ENCODE measurements at regions not wholly inside any gene's neighbourhood (a gene's known extent, or its start where the extent isn't known, plus 50 kb on each side); places are given as distances from the start of the nearest gene placed in this dataset.
"Not testable (repeated sequence)": the region's sequence is repeated elsewhere in the genome, so short reads cannot be mapped to it uniquely, and the experiment has no call there.

DNA sequence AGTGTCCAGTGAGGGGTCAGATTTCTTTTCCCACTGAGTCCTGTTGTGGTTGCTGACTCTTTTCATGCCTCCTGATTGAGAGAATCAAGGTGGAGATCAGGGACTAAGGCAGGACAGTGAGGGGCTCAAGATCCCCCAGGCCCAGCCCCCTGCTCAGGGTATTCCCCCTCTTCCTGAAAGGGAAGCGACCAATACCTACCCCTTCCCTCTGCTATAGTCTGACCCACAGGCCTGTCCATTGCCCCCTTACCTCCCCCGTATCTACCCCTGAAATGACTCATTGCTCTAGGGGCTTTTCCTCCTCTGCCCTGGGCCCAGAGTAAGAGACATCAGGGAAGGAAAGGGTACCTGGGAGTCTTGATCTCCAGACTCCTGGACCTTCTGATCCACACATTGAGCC is 1320.5 kb downstream of the UQCRFS1 start:
- FAIRE-seq, result no peak

- no peak for FAIRE-seq
Observed at GRCh38 chr19:27891411-27891810, 1321.5 kb downstream of the UQCRFS1 start.

DNA sequence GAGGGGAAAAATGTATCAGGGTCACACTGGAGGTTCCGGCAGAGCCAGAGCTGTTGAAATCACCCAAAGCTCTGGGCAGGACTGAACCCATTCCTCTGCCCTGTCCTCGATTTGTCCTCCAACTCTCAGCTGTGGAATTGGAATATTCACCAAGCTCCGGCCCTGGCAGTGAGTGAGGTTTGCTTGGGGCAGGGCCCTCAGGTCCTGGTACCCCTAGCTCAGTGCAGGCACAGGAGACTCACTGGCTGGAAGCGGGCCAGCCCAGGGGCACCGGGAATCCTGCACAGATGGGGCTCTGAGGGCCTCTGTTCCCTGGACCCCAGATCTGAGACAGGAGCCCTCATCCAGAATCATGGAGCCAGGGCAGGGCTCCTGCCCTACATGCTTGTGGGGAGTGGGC is 1322.3 kb downstream of the UQCRFS1 start:
- no peak for FAIRE-seq

- FAIRE-seq, result no peak
Observed at GRCh38 chr19:27890206-27890605, 1322.7 kb downstream of the UQCRFS1 start.

DNA sequence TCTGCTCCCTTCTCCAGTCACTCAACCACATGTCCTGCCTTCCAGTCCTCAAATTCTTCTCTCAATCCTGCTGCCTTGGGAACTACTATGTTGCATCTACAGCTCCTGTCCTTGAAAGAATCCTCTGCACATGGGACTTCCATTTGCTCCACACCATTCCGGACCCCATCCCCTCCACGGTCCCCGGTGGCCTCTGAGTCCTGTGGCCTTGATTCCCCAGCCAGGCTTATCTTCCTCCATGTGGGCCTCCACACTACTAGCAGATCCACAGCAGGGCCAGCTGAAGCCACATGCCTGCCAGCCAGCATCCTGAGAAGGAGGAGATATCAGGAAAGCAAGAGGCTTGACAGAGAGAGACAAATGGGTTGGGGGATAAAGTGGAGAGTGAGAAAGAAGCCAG is 1323.8 kb downstream of the UQCRFS1 start:
- FAIRE-seq, result no peak

DNA sequence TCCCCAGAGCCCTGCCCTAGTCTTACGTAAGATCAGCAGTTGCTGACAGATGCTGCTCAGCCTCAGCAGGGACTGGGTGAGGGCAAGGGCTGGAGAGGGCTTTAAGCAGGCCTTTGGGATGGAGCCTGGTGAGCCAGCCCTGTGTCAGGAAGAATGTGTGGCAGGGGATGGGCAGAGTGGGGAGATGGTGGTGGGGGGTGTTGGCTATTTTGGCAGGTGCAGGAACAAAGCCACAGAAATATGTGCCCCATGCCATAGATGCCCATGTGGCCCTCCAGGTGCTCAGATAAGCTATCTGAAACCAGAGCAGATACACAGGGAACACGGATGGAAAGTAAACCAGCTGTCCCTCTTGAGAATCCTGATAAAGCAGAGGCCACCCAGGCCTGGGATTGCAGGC is 1325.0 kb downstream of the UQCRFS1 start:
- no peak for FAIRE-seq

- FAIRE-seq, result no peak
Observed at GRCh38 chr19:27885359-27885758, 1327.6 kb downstream of the UQCRFS1 start.

GRCh38 chr19:27884376-27884775 is 1328.6 kb downstream of the UQCRFS1 start:
- no peak for FAIRE-seq

GRCh38 chr19:27881213-27881612 is 1331.7 kb downstream of the UQCRFS1 start:
- no peak for FAIRE-seq

DNA sequence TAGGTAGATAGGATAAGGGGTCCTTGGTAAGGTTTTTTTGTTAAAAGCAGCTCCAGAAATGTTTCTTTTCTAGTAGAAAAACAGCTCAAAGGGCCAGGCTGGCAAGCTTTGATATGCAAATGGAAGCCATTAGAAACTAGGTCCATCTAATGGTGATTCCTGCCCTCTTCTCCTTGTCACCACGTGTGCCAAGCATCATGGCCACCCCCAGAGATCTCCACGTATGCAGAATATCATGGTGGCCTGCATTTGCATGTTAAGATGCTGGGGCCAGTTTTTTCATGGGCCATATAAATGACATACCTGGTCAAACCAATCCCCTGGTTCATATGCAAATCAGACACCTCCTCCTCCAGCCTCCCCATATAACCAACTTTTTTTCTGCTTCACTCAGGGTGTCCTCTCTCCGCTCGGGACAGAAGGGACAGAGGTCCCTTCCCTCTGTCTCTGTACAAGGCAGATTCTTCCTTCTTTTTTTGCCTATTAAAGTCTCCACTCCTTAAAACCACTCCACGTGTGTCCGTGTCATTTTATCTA is 1335.9 kb downstream of the UQCRFS1 start:
- FAIRE-seq, result no peak

- no peak for FAIRE-seq
Observed at GRCh38 chr19:27876489-27876888, 1336.5 kb downstream of the UQCRFS1 start.

- no peak for FAIRE-seq
Observed at GRCh38 chr19:27872370-27872769, 1340.6 kb downstream of the UQCRFS1 start.

GRCh38 chr19:27870293-27870692 is 1342.7 kb downstream of the UQCRFS1 start:
- FAIRE-seq, result no peak

DNA sequence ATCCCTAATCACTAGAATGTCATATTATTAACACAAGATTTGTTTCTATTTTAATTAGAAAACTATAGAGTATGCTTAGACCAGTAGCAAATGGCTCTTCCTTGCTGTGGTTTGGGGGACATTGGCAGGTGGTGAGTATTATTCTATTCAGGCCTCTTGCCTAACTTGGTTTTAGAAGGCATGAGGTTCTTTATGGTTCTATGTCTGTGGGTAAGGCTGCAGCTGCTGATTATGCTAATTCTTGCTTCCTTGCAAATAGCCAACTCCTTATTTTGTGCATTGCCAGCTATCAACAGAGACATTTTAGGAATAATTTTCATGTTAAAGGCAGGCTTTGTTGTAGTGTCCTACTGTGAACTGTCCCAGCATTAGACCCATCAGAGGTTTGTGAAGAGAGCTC is 1344.9 kb downstream of the UQCRFS1 start:
- FAIRE-seq, result no peak

DNA sequence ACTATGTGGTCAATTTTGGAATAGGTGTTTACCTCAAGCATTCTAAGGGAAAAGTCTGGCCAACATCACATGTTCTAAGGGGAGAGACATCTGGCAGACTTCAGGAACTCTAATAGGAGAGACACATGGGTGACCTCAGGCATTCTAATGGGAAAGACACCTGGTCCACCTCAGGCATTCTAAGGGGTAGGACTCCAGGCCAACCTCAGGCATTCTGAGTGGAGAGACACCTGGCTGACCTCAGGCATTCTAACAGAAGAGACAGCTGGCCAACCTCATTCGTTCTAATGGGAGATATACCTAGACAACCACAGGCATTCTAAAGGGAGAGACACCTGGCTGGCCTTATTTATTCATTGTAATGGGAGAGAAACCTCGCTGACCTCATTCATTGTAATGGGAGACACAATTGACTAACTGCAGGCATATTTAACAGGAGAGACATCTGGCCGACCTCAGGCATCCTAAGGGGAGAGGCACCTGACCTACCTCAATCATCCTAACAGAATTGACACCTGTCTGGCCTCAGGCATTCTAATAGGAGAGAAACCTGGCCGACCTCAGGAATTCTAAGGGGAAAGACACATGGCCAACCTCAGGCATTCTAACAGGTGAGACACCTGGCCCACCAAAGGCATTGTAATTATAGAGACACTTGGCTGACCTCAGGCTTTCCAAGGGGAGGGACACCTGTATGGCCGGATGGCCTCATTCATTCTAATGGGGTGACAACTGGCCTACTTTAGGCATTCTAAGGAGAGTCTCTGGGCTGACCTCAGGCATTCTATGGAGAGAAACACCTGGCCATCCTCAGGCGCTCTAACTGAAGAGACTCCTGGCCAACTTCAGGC is 1346.8 kb downstream of the UQCRFS1 start:
- FAIRE-seq, result no peak

DNA sequence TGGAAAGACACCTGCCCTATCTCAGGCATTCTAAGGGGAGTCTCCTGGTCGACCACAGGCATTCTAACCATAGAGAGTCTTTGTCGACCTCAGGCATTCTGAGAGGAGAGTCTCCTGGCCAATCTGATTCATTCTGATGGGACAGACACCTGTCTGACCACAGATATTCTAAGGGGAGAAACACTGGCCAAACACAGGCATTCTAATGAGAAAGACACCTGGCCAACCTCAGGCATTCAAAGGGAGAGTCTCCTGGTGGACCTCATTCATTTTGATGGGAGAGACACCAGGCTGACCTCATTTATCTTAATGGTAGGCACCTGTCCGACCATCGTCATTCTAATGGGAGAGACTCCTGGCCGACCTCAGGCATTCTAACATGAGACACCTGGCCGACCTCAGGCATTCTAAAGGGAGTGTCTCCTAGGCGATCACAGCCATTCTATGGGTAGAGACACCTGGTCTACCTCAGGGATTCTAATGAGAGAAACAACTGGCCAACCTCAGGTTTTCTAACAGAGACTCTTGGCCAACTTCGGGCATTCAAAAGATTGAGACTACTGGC is 1351.5 kb downstream of the UQCRFS1 start:
- no peak for FAIRE-seq

GRCh38 chr19:27860309-27860934 is 1352.5 kb downstream of the UQCRFS1 start:
- FAIRE-seq, result no peak

GRCh38 chr19:27859689-27860088 is 1353.3 kb downstream of the UQCRFS1 start:
- FAIRE-seq, result no peak

DNA sequence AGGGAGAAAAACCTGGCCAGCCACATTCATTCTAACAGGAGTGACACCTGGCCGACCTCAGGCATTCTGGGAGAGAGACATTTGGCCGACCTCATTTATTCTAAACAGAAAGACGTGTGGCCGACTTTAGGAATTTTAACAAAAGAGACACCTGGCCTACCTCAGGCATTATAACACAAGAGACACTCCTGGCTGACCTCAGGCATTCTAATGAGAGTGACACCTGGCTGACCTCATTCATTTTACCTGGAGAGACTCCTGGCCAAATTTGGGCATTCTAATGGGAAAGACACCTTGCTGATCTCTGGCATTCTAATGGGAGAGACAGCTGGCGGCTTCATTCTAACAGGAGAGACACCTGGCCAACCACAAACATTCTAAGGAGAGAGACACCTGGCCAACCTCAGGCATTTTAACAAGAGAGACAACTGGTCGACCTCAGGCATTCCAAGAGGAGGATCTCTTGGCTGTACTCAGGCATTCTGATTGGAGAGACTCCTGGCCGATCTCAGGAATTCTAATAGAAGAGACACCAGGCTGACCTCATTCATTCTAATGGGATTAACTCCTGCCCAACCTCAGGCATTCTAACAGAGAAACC is 1353.9 kb downstream of the UQCRFS1 start:
- FAIRE-seq, result no peak

- not testable (repeated sequence) for FAIRE-seq
Observed at GRCh38 chr19:27852931-27853330, 1360.0 kb downstream of the UQCRFS1 start.

GRCh38 chr19:27851543-27852060 is 1361.3 kb downstream of the UQCRFS1 start:
- no peak for FAIRE-seq

GRCh38 chr19:27851002-27851481 is 1361.9 kb downstream of the UQCRFS1 start:
- FAIRE-seq, result no peak

DNA sequence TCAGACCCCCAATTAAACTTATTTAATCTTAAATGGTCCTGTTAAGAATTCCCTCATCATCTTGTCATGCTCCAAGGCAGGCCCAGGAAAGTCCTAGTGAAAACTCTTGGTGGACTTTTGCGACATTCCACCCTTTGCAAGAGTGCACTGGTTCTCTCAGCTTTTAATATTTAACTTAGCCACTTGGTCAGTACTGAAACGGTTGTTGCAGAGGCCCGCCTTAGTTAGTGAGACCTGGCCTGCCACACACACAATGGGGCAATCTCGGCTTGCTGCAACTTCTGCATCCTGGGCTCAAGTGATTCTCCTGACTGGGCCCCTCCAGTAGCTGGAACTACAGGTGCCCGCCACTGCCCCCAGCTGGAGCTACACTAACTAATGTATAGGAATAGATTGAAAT is 1366.0 kb downstream of the UQCRFS1 start:
- FAIRE-seq, result no peak

Measured in TTC549 (cell line).